GM21825 (cell line): ENCODE measurements at regions not wholly inside any gene's neighbourhood (a gene's known extent, or its start where the extent isn't known, plus 50 kb on each side); places are given as distances from the start of the nearest gene placed in this dataset.
"Not testable (repeated sequence)": the region's sequence is repeated elsewhere in the genome, so short reads cannot be mapped to it uniquely, and the experiment has no call there.

Source experiments
- ATAC-seq: cut with Tn5 transposase; IDR thresholded peaks from one replicate; pipeline ENCODE4 v1.9.1; 2021; ENCODE audit warnings: mild to moderate bottlenecking, moderate library complexity; ENCODE audit not compliant: unreplicated experiment

- no peak for ATAC-seq
These were observed 50.9 kb upstream of the OSTN start for GRCh38 chr3:191148131-191148530.

DNA sequence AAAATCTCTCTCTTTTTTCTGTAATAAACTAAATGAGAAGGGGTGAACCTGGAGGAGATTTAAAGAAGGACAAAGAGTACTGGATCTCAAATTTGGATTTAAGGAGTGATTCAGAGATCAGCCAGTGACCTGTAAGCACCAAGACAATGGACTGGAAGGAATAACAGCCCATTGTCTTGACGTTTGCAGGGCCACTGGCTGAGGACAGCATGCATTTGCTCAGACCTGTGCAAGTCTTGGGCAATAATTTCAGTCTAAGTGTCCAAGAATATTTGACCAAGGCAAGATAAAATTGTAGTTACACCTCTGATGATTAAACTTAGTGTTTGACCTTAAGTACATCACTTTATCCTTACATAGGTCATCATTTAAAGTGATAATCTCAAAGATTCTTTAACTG, 55.8 kb upstream of the OSTN start:
- ATAC-seq: no peak

GRCh38 chr3:191141728-191142127, 57.3 kb upstream of the OSTN start:
- no peak for ATAC-seq

DNA sequence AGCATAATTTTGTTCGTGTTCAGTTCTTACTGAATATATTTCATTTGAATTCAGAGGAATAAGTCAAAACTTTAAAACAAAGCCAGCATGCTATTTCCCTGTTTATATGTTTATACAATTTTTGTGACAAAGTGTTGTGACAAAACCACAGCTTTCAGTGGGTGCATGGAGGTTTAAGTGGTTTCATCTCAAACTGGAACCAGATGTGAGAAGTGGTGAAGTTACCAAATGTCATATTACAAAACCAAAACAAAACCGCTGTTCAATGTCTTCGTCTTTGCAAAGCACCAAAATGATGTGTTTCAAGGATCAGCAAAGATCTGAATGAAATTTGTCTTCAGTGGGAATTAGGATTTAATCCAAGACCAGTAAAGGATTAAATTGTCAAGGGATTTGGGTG, 59.3 kb upstream of the OSTN start:
- ATAC-seq: peak; percentile 62

- no peak for ATAC-seq
These were observed 60.1 kb upstream of the OSTN start for GRCh38 chr3:191138937-191139336.

DNA sequence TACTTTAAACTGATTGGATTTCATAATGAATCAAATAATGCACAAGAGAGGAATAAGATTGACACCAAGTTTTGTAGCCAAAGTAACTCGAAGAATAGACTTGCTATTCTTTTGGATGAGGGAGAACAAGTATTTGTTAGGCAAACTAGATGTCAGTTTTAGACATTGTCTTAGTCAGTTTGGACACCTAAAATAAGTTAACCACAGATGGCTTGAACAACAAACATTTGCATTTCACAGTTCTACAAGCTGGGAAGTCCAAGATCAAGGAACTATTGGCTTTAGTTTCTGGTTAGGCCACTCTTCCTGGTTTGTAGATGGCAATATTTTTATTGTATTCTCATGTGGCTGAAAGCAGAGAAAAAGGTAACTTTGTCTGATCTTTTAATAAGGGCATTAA, 61.3 kb upstream of the OSTN start:
- ATAC-seq: no peak

- no peak for ATAC-seq
These were observed 62.7 kb upstream of the OSTN start for GRCh38 chr3:191136347-191136746.

- ATAC-seq: no peak
These were observed 63.9 kb upstream of the OSTN start for GRCh38 chr3:191135175-191135574.

DNA sequence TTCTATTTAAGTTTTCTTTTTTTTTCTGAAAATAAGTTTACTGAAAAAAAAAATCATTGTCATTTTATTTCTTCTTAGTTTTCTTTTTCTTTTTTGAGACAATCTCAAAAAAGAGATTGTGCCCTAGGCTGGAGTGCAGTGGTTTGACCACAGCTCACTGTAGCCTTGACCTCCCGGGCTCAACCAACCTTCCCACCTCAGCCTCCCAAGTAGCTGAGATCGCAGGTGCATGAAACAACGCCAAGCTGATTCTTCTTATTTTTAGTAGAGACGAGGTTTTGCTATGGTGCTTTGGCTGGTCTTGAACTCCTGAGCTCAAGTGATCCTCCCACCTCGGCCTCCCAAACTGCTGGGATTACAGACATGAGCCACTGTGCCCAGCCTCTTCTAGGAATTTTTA, 65.7 kb upstream of the OSTN start:
- no peak for ATAC-seq

DNA sequence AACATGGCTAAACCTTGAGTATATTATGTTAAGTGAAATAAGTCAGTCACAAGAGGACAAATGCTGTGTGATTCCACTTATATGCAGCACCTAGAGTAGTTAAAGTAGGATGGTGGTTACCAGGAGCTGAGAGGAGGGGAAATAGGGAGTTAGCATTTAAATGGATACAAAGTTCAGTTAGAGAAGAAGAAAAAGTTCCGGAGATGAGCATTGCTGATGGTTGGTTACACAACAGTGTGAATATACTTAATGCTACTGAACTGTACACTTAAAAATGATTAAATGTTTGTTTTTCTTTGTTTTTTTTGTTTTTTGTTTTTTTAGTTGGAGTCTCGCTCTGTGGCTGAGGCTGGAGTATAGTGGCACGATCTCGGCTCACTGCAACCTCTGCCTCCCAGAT, 67.7 kb upstream of the OSTN start:
- no peak for ATAC-seq

- ATAC-seq: not testable (repeated sequence)
These were observed 74.2 kb upstream of the OSTN start for GRCh38 chr3:191124891-191125290.

- ATAC-seq: no peak
These were observed 75.1 kb upstream of the OSTN start for GRCh38 chr3:191123946-191124345.

DNA sequence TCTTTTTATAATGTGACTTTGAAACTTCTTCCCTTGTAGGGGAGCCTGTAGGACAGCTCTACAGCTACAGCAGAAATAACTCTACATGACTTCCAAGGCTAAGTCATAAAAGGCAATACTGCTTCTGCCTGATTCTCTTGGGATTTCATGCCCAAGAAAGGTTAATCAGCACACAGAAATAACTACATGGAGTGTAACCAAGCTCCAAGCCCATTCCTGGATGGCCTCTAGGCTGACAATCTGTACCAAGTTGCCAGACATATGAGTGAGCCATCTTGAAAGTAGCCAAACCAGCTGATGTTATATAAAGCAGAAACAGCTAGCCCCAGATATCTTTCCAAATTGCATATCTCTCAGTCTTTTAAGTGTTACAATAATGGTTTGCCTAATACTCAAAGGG, 75.8 kb upstream of the OSTN start:
- no peak for ATAC-seq

DNA sequence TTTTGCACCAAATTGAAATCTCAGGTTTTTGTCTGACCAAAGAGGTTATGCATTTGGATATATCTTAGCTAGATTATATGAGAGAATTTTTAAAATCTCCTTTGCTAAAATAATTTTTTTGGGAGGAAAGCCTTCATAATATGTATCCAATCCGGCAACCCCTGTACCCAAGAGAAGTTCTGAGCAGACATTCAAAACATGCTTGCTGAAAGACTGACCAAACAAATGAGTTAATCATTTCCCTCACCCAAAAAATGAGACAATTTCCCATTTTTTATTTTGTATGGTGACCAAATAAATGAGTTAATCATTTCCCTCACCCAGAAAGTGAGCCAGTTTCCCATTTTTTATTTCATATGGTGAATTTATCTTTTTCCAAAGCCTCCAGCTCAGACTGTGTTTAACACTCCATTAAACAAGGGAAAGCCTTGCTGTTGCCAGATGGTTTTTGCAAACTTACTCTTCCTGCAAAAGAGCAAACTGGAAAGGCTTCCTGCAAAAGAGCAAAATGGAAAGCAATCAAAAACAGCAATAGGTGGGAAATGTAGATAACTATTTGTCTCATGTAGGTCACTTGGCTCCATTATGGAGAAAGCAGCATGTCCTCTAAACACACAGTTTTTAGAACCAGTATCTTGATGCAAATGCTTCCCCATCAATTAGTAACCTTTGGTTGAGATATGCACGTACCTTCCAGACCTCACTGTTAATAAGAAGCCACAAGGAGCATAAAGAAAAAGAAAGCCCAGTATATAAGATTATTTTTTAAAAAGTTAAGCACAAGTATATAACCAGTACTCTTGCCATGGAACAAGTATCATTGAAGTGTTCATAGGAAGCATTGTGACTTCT, 78.4 kb upstream of the OSTN start:
- ATAC-seq: peak; percentile 83

DNA sequence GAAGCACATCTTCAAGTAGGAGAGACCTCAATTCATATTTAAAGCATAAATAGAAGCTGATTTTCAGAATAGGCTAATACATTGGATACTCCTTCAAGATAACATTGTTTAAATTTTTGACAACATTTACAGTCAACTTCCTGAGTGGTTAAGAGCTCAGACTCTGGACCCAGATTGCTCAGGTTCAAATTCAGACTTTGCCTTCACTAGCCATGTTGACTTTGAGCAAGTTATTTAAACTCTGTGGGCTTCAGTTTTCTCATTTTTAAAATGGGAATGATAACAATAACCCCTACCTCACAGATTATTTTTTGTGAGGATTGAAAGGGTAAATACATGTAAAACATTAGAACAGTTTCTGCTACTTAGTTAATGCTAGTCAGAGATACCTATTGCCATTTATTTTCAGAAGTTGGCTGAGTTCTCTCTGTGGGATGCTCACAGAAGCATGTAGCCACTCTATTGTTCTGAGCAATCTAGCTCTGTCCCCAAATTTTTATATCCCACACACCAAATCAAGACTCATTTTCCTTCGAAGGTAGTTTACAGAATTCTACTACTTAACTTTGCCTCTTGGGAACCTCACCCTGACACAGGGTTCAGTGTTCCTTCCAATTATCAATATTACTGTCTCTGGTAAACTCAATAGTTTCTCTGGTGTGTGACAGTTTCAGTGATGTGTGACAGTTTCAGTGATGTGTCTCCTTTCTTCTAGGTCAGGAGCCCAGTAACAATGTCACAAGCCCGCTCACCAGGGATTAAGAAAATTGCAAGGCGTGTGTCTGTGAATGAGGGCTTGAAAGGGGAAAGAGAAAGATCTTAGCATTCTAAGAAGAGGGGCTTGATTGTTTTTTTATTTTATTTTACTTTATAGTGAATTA, 79.4 kb upstream of the OSTN start:
- ATAC-seq: peak; percentile 64

DNA sequence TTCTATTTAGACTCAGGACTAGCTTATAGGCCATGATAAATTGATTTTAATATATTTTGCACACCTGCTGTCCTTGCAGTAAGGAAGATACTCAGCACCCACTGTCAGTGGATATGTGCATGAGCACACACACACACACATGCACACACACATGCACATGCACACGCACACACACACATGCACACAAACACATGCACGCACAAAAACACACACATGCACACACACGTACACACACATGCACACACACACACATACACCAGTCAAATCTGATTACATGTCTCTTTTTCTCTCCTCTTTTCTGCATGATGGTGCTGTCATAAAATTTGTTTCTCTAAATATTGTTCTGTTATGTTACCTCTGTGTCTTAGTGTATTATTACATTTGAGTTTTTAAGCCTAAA, 87.3 kb upstream of the OSTN start:
- ATAC-seq: no peak

GRCh38 chr3:191105418-191105817, 93.6 kb upstream of the OSTN start:
- peak; percentile 91 for ATAC-seq

DNA sequence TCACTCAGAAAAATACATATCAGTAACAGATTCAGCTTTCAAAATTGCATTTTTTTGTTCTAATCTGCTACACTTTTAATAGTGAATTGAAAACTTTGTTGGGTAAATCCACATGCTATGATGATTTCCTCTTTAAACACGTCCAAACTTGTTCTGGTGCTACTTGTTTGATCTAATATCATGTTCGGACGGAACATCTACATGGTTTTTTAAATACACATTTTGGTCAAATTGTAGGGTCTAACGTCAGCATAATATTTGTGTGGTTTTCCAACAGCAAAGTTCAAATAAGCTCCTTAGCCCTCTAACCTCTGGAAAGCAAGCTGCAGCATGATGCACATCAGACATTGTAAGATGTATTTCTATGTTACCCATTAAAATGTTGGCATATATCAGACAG, 98.5 kb upstream of the OSTN start:
- ATAC-seq: no peak

GRCh38 chr3:191094057-191094845, 104.8 kb upstream of the OSTN start:
- ATAC-seq: no peak

GRCh38 chr3:191087391-191087790, 111.7 kb upstream of the OSTN start:
- ATAC-seq: no peak

- no peak for ATAC-seq
These were observed 114.0 kb upstream of the OSTN start for GRCh38 chr3:191085091-191085490.
